MM.1S (cell line): ENCODE measurements at regions not wholly inside any gene's neighbourhood (a gene's known extent, or its start where the extent isn't known, plus 50 kb on each side); places are given as distances from the start of the nearest gene placed in this dataset.

ENCODE experiments used
- DNase-seq: peaks from one replicate; pipeline ENCODE4 v3.0.0-alpha.2; 2015
- H2AFZ ChIP-seq: fragments of 300-600 bp; sonication (generic); 2 replicates; pipeline ENCODE4 v1.6.0; 2016; ENCODE audit warnings: antibody characterized with exemption, low read length
- H3F3A ChIP-seq: fragments of 300-600 bp; sonication (generic); 2 replicates; pipeline ENCODE4 v1.6.1; 2016; ENCODE audit warnings: mild to moderate bottlenecking, antibody characterized with exemption, low read length, moderate library complexity, mixed read lengths; ENCODE audit not compliant: insufficient read depth
- H3K27ac ChIP-seq: fragments of 300-600 bp; sonication (generic); 2 replicates; pipeline ENCODE4 v1.5.1; 2016; ENCODE audit warnings: mild to moderate bottlenecking, low read length
- H3K27me3 ChIP-seq: fragments of 300-600 bp; sonication (generic); replicated peaks from 2 replicates; pipeline ENCODE4 v1.6.0; 2016; ENCODE audit warnings: low read length; ENCODE audit not compliant: insufficient read depth
- H3K36me3 ChIP-seq: fragments of 300-600 bp; sonication (generic); replicated peaks from 2 replicates; pipeline ENCODE4 v1.6.1; 2016; ENCODE audit warnings: mild to moderate bottlenecking, low read length, mixed read lengths; ENCODE audit not compliant: insufficient read depth
- H3K4me1 ChIP-seq: fragments of 300-600 bp; sonication (generic); 2 replicates; pipeline ENCODE4 v1.6.1; 2016; ENCODE audit warnings: low read length, mixed read lengths
- H3K4me2 ChIP-seq: fragments of 300-600 bp; sonication (generic); 2 replicates; pipeline ENCODE4 v1.6.0; 2016; ENCODE audit warnings: low read depth, low read length
- H3K4me3 ChIP-seq: fragments of 300-600 bp; sonication (generic); 2 replicates; pipeline ENCODE4 v1.5.1; 2016; ENCODE audit warnings: low read length, mixed read lengths
- H3K79me2 ChIP-seq: fragments of 300-600 bp; sonication (generic); 2 replicates; pipeline ENCODE4 v1.6.1; 2016; ENCODE audit warnings: mixed run types, low read length, mixed read lengths
- H3K9ac ChIP-seq: fragments of 300-600 bp; sonication (generic); 2 replicates; pipeline ENCODE4 v1.6.1; 2016; ENCODE audit warnings: low read length, mixed read lengths
- H3K9me2 ChIP-seq: fragments of 300-600 bp; sonication (generic); replicated peaks from 2 replicates; pipeline ENCODE4 v1.6.1; 2016; ENCODE audit warnings: mild to moderate bottlenecking, low read length, mixed read lengths; ENCODE audit not compliant: insufficient read depth
- H3K9me3 ChIP-seq: fragments of 300-600 bp; sonication (generic); replicated peaks from 2 replicates; pipeline ENCODE4 v1.6.1; 2016; ENCODE audit warnings: mild to moderate bottlenecking, low read length, mixed read lengths; ENCODE audit not compliant: insufficient read depth
- H4K20me1 ChIP-seq: fragments of 300-600 bp; sonication (generic); 2 replicates; pipeline ENCODE4 v1.6.1; 2016; ENCODE audit warnings: mild to moderate bottlenecking, low read length, moderate library complexity, mixed read lengths; ENCODE audit not compliant: insufficient read depth
- EZH2 ChIP-seq: fragments of 300-600 bp; sonication (generic); optimal IDR thresholded peaks from 2 replicates; pipeline ENCODE3; 2017; ENCODE audit warnings: low read depth, mild to moderate bottlenecking, antibody characterized with exemption, low read length, mixed read lengths
- EZH2phosphoT487 ChIP-seq: fragments of 300-600 bp; sonication (generic); IDR thresholded peaks from 2 replicates; pipeline ENCODE4 v1.6.1; 2018; ENCODE audit warnings: antibody characterized with exemption, low read length
- TF ChIP-seq, protein P1 (sequence below): fragments of 300-600 bp; sonication (generic); IDR thresholded peaks from 2 replicates; pipeline ENCODE4 v1.5.1; 2016; ENCODE audit warnings: antibody characterized with exemption, low read length, mixed read lengths

DNA sequence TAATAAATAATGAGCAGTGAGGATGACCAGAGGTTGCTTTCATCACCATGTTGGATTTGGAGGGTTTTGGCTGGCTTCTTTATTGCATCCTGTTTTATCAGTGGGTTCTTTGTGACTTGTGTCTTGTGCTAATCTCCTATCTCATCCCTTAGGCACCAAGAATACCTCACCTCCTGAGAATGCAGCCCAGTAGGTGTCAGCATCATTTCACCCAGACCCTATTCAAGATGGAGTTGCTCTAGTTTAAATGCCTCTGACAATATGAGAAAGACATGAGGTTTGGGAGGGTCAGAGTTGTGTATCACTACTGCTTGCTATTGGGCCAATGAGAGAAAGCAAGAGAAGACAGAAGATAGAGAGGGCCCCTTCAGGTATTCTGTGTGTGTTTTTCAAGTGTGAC lies 592.2 kb downstream of the ETNK1 start:
- Histone ChIP-seq H4K20me1 (no peaks in the 10 kb centered on the region), H3F3A (no peaks in the 10 kb centered on the region), H3K9ac (no peak overlapping the region), H3K4me2 (no peak overlapping the region), H3K9me3 (no peaks in the 10 kb centered on the region), H3K9me2 (no peaks in the 10 kb centered on the region), H3K79me2 (no peaks in the 10 kb centered on the region), H2AFZ (no peak overlapping the region), H3K27me3 (no peaks in the 10 kb centered on the region), H3K36me3 (no peaks in the 10 kb centered on the region), H3K4me3 (no peak overlapping the region), H3K27ac (no peak overlapping the region), H3K4me1 (peaks cover 30% of the 10 kb centered on the region)
- no peak for TF ChIP-seq EZH2
- TF ChIP-seq, protein P1, sequence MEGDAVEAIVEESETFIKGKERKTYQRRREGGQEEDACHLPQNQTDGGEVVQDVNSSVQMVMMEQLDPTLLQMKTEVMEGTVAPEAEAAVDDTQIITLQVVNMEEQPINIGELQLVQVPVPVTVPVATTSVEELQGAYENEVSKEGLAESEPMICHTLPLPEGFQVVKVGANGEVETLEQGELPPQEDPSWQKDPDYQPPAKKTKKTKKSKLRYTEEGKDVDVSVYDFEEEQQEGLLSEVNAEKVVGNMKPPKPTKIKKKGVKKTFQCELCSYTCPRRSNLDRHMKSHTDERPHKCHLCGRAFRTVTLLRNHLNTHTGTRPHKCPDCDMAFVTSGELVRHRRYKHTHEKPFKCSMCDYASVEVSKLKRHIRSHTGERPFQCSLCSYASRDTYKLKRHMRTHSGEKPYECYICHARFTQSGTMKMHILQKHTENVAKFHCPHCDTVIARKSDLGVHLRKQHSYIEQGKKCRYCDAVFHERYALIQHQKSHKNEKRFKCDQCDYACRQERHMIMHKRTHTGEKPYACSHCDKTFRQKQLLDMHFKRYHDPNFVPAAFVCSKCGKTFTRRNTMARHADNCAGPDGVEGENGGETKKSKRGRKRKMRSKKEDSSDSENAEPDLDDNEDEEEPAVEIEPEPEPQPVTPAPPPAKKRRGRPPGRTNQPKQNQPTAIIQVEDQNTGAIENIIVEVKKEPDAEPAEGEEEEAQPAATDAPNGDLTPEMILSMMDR: peak; percentile 24; the same call in 1 of the 2 replicates
- no peak for TF ChIP-seq EZH2phosphoT487
- DNase-seq: no peak

DNA sequence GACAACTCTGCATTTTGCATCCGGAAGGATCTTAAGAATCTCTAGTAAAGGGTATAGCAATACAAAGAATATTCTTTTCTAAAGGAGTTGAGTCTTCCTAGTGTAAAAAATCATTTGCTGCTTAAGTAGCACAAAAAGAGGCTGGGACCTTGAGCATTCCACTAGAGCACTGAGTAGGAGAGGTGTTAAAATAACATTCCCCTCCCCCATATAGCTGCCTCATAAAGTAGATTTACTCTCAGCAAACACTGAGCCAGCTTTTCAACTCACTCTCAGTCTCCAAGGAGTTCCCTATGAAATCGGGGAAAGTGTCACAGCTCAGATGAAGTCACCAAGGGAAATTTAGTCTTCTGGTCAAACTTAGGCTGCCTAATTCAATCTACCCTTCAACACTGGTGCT lies 592.7 kb downstream of the ETNK1 start:
- Histone ChIP-seq H2AFZ (no peak overlapping the region), H3K9me2 (no peaks in the 10 kb centered on the region), H3K9ac (no peak overlapping the region), H3K4me2 (no peak overlapping the region), H3K36me3 (no peaks in the 10 kb centered on the region), H3F3A (no peaks in the 10 kb centered on the region), H4K20me1 (no peaks in the 10 kb centered on the region), H3K27ac (no peak overlapping the region), H3K9me3 (no peaks in the 10 kb centered on the region), H3K4me3 (no peak overlapping the region), H3K27me3 (no peaks in the 10 kb centered on the region), H3K79me2 (no peaks in the 10 kb centered on the region), H3K4me1 (peaks cover 35% of the 10 kb centered on the region)
- TF ChIP-seq EZH2phosphoT487: no peak
- TF ChIP-seq EZH2: no peak
- TF ChIP-seq, protein P1: no peak
- no peak for DNase-seq

DNA sequence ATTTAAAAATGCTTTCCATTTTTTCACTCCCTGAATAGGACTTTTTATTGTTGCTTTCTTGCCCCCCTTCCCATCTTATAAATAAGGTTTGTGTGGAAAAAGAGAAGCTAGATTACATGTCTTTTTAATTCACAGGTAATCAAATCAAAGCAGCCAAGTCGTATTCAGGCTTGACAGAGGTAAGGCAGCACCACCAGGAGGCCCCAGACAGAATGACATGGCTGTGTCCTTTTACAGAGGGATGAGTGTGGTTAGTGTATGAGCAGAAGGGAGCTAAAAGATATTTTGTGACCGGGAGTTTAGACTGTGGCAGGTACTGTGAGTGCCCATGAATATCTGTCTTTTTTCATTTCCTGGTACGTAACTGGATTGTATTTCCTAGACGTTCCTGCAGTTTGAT lies 596.1 kb downstream of the ETNK1 start:
- Histone ChIP-seq H3K27ac (no peak overlapping the region), H3K27me3 (no peaks in the 10 kb centered on the region), H4K20me1 (no peaks in the 10 kb centered on the region)

More for the DNA sequence above, 596.1 kb downstream of the ETNK1 start:
- Histone ChIP-seq H3K9me3 (no peaks in the 10 kb centered on the region; the same call in 1 of the 2 replicates), H2AFZ (no peak overlapping the region), H3K79me2 (no peaks in the 10 kb centered on the region), H3K9me2 (no peaks in the 10 kb centered on the region), H3K4me3 (no peak overlapping the region), H3F3A (no peaks in the 10 kb centered on the region), H3K4me2 (no peak overlapping the region), H3K36me3 (no peaks in the 10 kb centered on the region), H3K9ac (no peak overlapping the region), H3K4me1 (peaks cover 39% of the 10 kb centered on the region)
- DNase-seq: peak; percentile 19
- TF ChIP-seq, protein P1: peak; percentile 24; the same call in 1 of the 2 replicates
- no peak for TF ChIP-seq EZH2phosphoT487
